ENCODE measurements at regions not wholly inside any gene's neighbourhood (a gene's known extent, or its start where the extent isn't known, plus 50 kb on each side); places are given as distances from the start of the nearest gene placed in this dataset.

- no peak overlapping the region for H3K4me3 ChIP-seq (ENCODE audit: low read length)
- H3K4me3 Mint-ChIP-seq, result no peak overlapping the region
- ChIA-PET CTCF (no interaction called here), POLR2A (no interaction called here)
- H3K9me3 ChIP-seq (ENCODE audit: control insufficient read depth in 1 of 2, insufficient read depth in 1 of 2, low read length in 2 of 2), result peaks cover 3 to 23% of the 10 kb centered on the region in 2 experiments
- no peak for TF ChIP-seq CTCF (IDR thresholded peaks at IDR 0.05)
- no peak overlapping the region for H3K27ac ChIP-seq (ENCODE audit: low read depth in 1 of 2, low read length in 2 of 2)
- H3K36me3 Mint-ChIP-seq (ENCODE audit: low read depth), result no peaks in the 10 kb centered on the region
- H3K4me1 Mint-ChIP-seq (ENCODE audit: low read depth), result no peaks in the 10 kb centered on the region
- ATAC-seq (ENCODE audit: poor library complexity) (no peak), DNase-seq (no peak)
- H3K27me3 ChIP-seq (ENCODE audit: control insufficient read depth in 1 of 2, insufficient read depth in 2 of 2, low read length in 2 of 2), result no peaks in the 10 kb centered on the region
- intact Hi-C loops (cut with DNase I, micrococcal nuclease), result no loop called here
- H3K27me3 Mint-ChIP-seq, result no peaks in the 10 kb centered on the region
- H3K27ac Mint-ChIP-seq, result no peak overlapping the region
- H3K9me3 Mint-ChIP-seq, result peaks cover 10% of the 10 kb centered on the region
- H3K36me3 ChIP-seq (ENCODE audit: insufficient read depth, low read length), result no peaks in the 10 kb centered on the region
- H3K4me1 ChIP-seq (ENCODE audit: insufficient read depth, low read length), result no peaks in the 10 kb centered on the region
These were observed 754.7 kb downstream of the INHBA start for GRCh38 chr7:40948239-40948638.

GRCh38 chr7:40947566-40947965, 755.3 kb downstream of the INHBA start:
- no peaks in the 10 kb centered on the region for H3K36me3 Mint-ChIP-seq (ENCODE audit: low read depth)
- intact Hi-C loops (cut with DNase I, micrococcal nuclease), result no loop called here
- CTCF ChIA-PET, result no interaction called here
- H3K4me3 Mint-ChIP-seq, result no peak overlapping the region
- no peak for DNase-seq
- Histone ChIP-seq H3K4me3 (ENCODE audit: low read length) (no peak overlapping the region), H3K4me1 (ENCODE audit: insufficient read depth, low read length) (no peaks in the 10 kb centered on the region), H3K9me3 (ENCODE audit: control insufficient read depth in 1 of 2, insufficient read depth in 1 of 2, low read length in 2 of 2) (peaks cover 3 to 23% of the 10 kb centered on the region in 2 experiments), H3K27ac (ENCODE audit: low read depth in 1 of 2, low read length in 2 of 2) (no peak overlapping the region), H3K36me3 (ENCODE audit: insufficient read depth, low read length) (no peaks in the 10 kb centered on the region), H3K27me3 (ENCODE audit: control insufficient read depth in 1 of 2, insufficient read depth in 2 of 2, low read length in 2 of 2) (no peaks in the 10 kb centered on the region)
- H3K27me3 Mint-ChIP-seq, result no peaks in the 10 kb centered on the region
- no peak for TF ChIP-seq CTCF (IDR thresholded peaks at IDR 0.05)
- no peak for ATAC-seq (ENCODE audit: poor library complexity)
- H3K9me3 Mint-ChIP-seq, result peaks cover 11% of the 10 kb centered on the region
- POLR2A ChIA-PET, result no interaction called here
- no peaks in the 10 kb centered on the region for H3K4me1 Mint-ChIP-seq (ENCODE audit: low read depth)
- H3K27ac Mint-ChIP-seq, result no peak overlapping the region

- ChIA-PET POLR2A (no interaction called here), CTCF (no interaction called here)
- peaks cover 14% of the 10 kb centered on the region for H3K9me3 Mint-ChIP-seq
- H3K27ac Mint-ChIP-seq, result no peak overlapping the region
- no peaks in the 10 kb centered on the region for H3K27me3 Mint-ChIP-seq
- Histone ChIP-seq H3K4me3 (ENCODE audit: low read length) (no peak overlapping the region), H3K27me3 (ENCODE audit: control insufficient read depth in 1 of 2, insufficient read depth in 2 of 2, low read length in 2 of 2) (no peaks in the 10 kb centered on the region), H3K36me3 (ENCODE audit: insufficient read depth, low read length) (no peaks in the 10 kb centered on the region), H3K27ac (ENCODE audit: low read depth in 1 of 2, low read length in 2 of 2) (no peak overlapping the region), H3K4me1 (ENCODE audit: insufficient read depth, low read length) (no peaks in the 10 kb centered on the region), H3K9me3 (ENCODE audit: control insufficient read depth in 1 of 2, insufficient read depth in 1 of 2, low read length in 2 of 2) (peaks cover 3 to 23% of the 10 kb centered on the region in 2 experiments)
- H3K4me1 Mint-ChIP-seq (ENCODE audit: low read depth), result no peaks in the 10 kb centered on the region
- H3K36me3 Mint-ChIP-seq (ENCODE audit: low read depth), result no peaks in the 10 kb centered on the region
- intact Hi-C loops (cut with DNase I, micrococcal nuclease), result no loop called here
- H3K4me3 Mint-ChIP-seq, result no peak overlapping the region
- DNase-seq (no peak), ATAC-seq (ENCODE audit: poor library complexity) (no peak)
- TF ChIP-seq CTCF (IDR thresholded peaks at IDR 0.05), result no peak
These were observed 756.3 kb downstream of the INHBA start for GRCh38 chr7:40946549-40946948.
